Stimulated activated CD8-positive, alpha-beta memory T cell treated with anti-CD3 and anti-CD28 coated beads, Interleukin-12 subunit alpha, Interleukin-12 subunit beta, amount 100 ng/mL, for 24 hours (primary cell): ENCODE measurements at regions not wholly inside any gene's neighbourhood (a gene's known extent, or its start where the extent isn't known, plus 50 kb on each side); places are given as distances from the start of the nearest gene placed in this dataset.
"Not testable (repeated sequence)": the region's sequence is repeated elsewhere in the genome, so short reads cannot be mapped to it uniquely, and the experiment has no call there.

ENCODE experiments used
- DNase-seq: peaks from one replicate; pipeline ENCODE4 v3.0.0-alpha.2; 2020; ENCODE audit errors: extremely low read depth

GRCh38 chr21:35204850-35205541, 155.9 kb upstream of the RUNX1 start:
- no peak for DNase-seq

- no peak for DNase-seq
Measured at GRCh38 chr21:35204125-35204524, 155.0 kb upstream of the RUNX1 start.

GRCh38 chr21:35203093-35203977, 154.2 kb upstream of the RUNX1 start:
- DNase-seq, result no peak

GRCh38 chr21:35202431-35202830, 153.3 kb upstream of the RUNX1 start:
- no peak for DNase-seq

- no peak for DNase-seq
Measured at GRCh38 chr21:35201799-35202198, 152.7 kb upstream of the RUNX1 start.

- no peak for DNase-seq
Measured at GRCh38 chr21:35201288-35201687, 152.2 kb upstream of the RUNX1 start.

GRCh38 chr21:35199733-35200015, 150.6 kb upstream of the RUNX1 start:
- no peak for DNase-seq

- DNase-seq, result no peak
Measured at GRCh38 chr21:35198982-35199732, 150.1 kb upstream of the RUNX1 start.

GRCh38 chr21:35198565-35198964, 149.5 kb upstream of the RUNX1 start:
- DNase-seq, result no peak

GRCh38 chr21:35197992-35198431, 148.9 kb upstream of the RUNX1 start:
- no peak for DNase-seq

GRCh38 chr21:35197191-35197590, 148.1 kb upstream of the RUNX1 start:
- DNase-seq, result no peak

- DNase-seq, result no peak
Measured at GRCh38 chr21:35196128-35196527, 147.0 kb upstream of the RUNX1 start.

GRCh38 chr21:35195232-35195631, 146.1 kb upstream of the RUNX1 start:
- DNase-seq, result no peak

- no peak for DNase-seq
Measured at GRCh38 chr21:35191754-35192153, 142.7 kb upstream of the RUNX1 start.

- DNase-seq, result no peak
Measured at GRCh38 chr21:35191128-35191527, 142.0 kb upstream of the RUNX1 start.

GRCh38 chr21:35190201-35190701, 141.1 kb upstream of the RUNX1 start:
- no peak for DNase-seq

- no peak for DNase-seq
Measured at GRCh38 chr21:35189077-35189863, 140.2 kb upstream of the RUNX1 start.

GRCh38 chr21:35183389-35183788, 134.3 kb upstream of the RUNX1 start:
- not testable (repeated sequence) for DNase-seq

- DNase-seq, result no peak
Measured at GRCh38 chr21:35179990-35180540, 131.0 kb upstream of the RUNX1 start.

- no peak for DNase-seq
Measured at GRCh38 chr21:35178827-35179226, 129.7 kb upstream of the RUNX1 start.

GRCh38 chr21:35178098-35178497, 129.0 kb upstream of the RUNX1 start:
- no peak for DNase-seq
